ENCODE measurements at regions not wholly inside any gene's neighbourhood (a gene's known extent, or its start where the extent isn't known, plus 50 kb on each side); places are given as distances from the start of the nearest gene placed in this dataset.
"Not testable (repeated sequence)": the region's sequence is repeated elsewhere in the genome, so short reads cannot be mapped to it uniquely, and the experiment has no call there.

- not testable (repeated sequence) for DNase-seq
Observed at GRCh38 chr4:181130317-181130716, 1112.9 kb upstream of the TENM3 start.

GRCh38 chr4:181137351-181137750 is 1105.9 kb upstream of the TENM3 start:
- DNase-seq = no peak

- no peak for DNase-seq
Observed at GRCh38 chr4:181138116-181138515, 1105.1 kb upstream of the TENM3 start.

- no peak for DNase-seq
Observed at GRCh38 chr4:181140037-181140603, 1103.1 kb upstream of the TENM3 start.

GRCh38 chr4:181143250-181143854 is 1099.8 kb upstream of the TENM3 start:
- no peak for DNase-seq

GRCh38 chr4:181146051-181146450 is 1097.2 kb upstream of the TENM3 start:
- DNase-seq = no peak

- peak; percentile 24 for DNase-seq
Observed at GRCh38 chr4:181147416-181147951, 1095.7 kb upstream of the TENM3 start.

GRCh38 chr4:181148470-181148869 is 1094.7 kb upstream of the TENM3 start:
- no peak for DNase-seq

GRCh38 chr4:181150191-181150590 is 1093.0 kb upstream of the TENM3 start:
- no peak for DNase-seq

- no peak for DNase-seq
Observed at GRCh38 chr4:181151856-181152255, 1091.3 kb upstream of the TENM3 start.

- DNase-seq = no peak
Observed at GRCh38 chr4:181157647-181158046, 1085.6 kb upstream of the TENM3 start.

- no peak for DNase-seq
Observed at GRCh38 chr4:181158971-181159370, 1084.2 kb upstream of the TENM3 start.

GRCh38 chr4:181161669-181162068 is 1081.5 kb upstream of the TENM3 start:
- DNase-seq = no peak

- DNase-seq = no peak
Observed at GRCh38 chr4:181162266-181162665, 1080.9 kb upstream of the TENM3 start.

- DNase-seq = no peak
Observed at GRCh38 chr4:181162676-181163075, 1080.5 kb upstream of the TENM3 start.

GRCh38 chr4:181166742-181167399 is 1076.3 kb upstream of the TENM3 start:
- DNase-seq = no peak

- DNase-seq = no peak
Observed at GRCh38 chr4:181168011-181168805, 1075.0 kb upstream of the TENM3 start.

- no peak for DNase-seq
Observed at GRCh38 chr4:181173046-181173445, 1070.2 kb upstream of the TENM3 start.

- no peak for DNase-seq
Observed at GRCh38 chr4:181176306-181176705, 1066.9 kb upstream of the TENM3 start.

GRCh38 chr4:181181331-181181730 is 1061.9 kb upstream of the TENM3 start:
- DNase-seq = no peak

- no peak for DNase-seq
Observed at GRCh38 chr4:181189751-181190150, 1053.5 kb upstream of the TENM3 start.

- no peak for DNase-seq
Observed at GRCh38 chr4:181193131-181193930, 1049.9 kb upstream of the TENM3 start.

GRCh38 chr4:181194096-181194495 is 1049.1 kb upstream of the TENM3 start:
- no peak for DNase-seq

All from DMS 273 treated with DMSO at 0.1 percent for 48 hours (cell line).